ENCODE measurements at regions not wholly inside any gene's neighbourhood (a gene's known extent, or its start where the extent isn't known, plus 50 kb on each side); places are given as distances from the start of the nearest gene placed in this dataset.
"Not testable (repeated sequence)": the region's sequence is repeated elsewhere in the genome, so short reads cannot be mapped to it uniquely, and the experiment has no call there.

GRCh38 chrX:139306675-139307074, 223.9 kb upstream of the F9 start:
- not testable (repeated sequence) for TF ChIP-seq ZNF580 (CRISPR knock-in tag; IDR thresholded peaks at IDR 0.05; ENCODE audit: borderline replicate concordance, low read depth); MTA1 (CRISPR knock-in tag; IDR thresholded peaks at IDR 0.05; ENCODE audit: borderline replicate concordance); NR2F1 (CRISPR knock-in tag; IDR thresholded peaks at IDR 0.05); MEIS1 (CRISPR knock-in tag; IDR thresholded peaks at IDR 0.05; ENCODE audit: borderline replicate concordance); DR1 (CRISPR knock-in tag; IDR thresholded peaks at IDR 0.05); TBL1XR1 (IDR thresholded peaks at IDR 0.05; ENCODE audit: borderline replicate concordance, low read length, partially characterized antibody)
- TF ChIP-seq, protein P1, sequence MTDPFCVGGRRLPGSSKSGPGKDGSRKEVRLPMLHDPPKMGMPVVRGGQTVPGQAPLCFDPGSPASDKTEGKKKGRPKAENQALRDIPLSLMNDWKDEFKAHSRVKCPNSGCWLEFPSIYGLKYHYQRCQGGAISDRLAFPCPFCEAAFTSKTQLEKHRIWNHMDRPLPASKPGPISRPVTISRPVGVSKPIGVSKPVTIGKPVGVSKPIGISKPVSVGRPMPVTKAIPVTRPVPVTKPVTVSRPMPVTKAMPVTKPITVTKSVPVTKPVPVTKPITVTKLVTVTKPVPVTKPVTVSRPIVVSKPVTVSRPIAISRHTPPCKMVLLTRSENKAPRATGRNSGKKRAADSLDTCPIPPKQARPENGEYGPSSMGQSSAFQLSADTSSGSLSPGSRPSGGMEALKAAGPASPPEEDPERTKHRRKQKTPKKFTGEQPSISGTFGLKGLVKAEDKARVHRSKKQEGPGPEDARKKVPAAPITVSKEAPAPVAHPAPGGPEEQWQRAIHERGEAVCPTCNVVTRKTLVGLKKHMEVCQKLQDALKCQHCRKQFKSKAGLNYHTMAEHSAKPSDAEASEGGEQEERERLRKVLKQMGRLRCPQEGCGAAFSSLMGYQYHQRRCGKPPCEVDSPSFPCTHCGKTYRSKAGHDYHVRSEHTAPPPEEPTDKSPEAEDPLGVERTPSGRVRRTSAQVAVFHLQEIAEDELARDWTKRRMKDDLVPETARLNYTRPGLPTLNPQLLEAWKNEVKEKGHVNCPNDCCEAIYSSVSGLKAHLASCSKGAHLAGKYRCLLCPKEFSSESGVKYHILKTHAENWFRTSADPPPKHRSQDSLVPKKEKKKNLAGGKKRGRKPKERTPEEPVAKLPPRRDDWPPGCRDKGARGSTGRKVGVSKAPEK (CRISPR knock-in tag; IDR thresholded peaks at IDR 0.05; ENCODE audit: borderline replicate concordance), result not testable (repeated sequence)
- TF ChIP-seq, protein P2, sequence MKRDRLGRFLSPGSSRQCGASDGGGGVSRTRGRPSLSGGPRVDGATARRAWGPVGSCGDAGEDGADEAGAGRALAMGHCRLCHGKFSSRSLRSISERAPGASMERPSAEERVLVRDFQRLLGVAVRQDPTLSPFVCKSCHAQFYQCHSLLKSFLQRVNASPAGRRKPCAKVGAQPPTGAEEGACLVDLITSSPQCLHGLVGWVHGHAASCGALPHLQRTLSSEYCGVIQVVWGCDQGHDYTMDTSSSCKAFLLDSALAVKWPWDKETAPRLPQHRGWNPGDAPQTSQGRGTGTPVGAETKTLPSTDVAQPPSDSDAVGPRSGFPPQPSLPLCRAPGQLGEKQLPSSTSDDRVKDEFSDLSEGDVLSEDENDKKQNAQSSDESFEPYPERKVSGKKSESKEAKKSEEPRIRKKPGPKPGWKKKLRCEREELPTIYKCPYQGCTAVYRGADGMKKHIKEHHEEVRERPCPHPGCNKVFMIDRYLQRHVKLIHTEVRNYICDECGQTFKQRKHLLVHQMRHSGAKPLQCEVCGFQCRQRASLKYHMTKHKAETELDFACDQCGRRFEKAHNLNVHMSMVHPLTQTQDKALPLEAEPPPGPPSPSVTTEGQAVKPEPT (CRISPR knock-in tag; IDR thresholded peaks at IDR 0.05; ENCODE audit: low read depth), result not testable (repeated sequence)
- TF ChIP-seq, protein P3, sequence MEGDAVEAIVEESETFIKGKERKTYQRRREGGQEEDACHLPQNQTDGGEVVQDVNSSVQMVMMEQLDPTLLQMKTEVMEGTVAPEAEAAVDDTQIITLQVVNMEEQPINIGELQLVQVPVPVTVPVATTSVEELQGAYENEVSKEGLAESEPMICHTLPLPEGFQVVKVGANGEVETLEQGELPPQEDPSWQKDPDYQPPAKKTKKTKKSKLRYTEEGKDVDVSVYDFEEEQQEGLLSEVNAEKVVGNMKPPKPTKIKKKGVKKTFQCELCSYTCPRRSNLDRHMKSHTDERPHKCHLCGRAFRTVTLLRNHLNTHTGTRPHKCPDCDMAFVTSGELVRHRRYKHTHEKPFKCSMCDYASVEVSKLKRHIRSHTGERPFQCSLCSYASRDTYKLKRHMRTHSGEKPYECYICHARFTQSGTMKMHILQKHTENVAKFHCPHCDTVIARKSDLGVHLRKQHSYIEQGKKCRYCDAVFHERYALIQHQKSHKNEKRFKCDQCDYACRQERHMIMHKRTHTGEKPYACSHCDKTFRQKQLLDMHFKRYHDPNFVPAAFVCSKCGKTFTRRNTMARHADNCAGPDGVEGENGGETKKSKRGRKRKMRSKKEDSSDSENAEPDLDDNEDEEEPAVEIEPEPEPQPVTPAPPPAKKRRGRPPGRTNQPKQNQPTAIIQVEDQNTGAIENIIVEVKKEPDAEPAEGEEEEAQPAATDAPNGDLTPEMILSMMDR (CRISPR knock-in tag; IDR thresholded peaks at IDR 0.05), result not testable (repeated sequence)

All from HepG2 (cell line).